ENCODE measurements at regions not wholly inside any gene's neighbourhood (a gene's known extent, or its start where the extent isn't known, plus 50 kb on each side); places are given as distances from the start of the nearest gene placed in this dataset.

GRCh38 chr10:6916601-6917000, 336.5 kb upstream of the PRKCQ start:
- no peak for TF ChIP-seq CTCF (IDR thresholded peaks at IDR 0.05)
- no peak for TF ChIP-seq EZH2 (IDR thresholded peaks at IDR 0.05)
- no peak for TF ChIP-seq EZH2phosphoT487 (IDR thresholded peaks at IDR 0.05)

All from neural progenitor cell (in vitro differentiated cells).